MM.1S (cell line): ENCODE measurements at regions not wholly inside any gene's neighbourhood (a gene's known extent, or its start where the extent isn't known, plus 50 kb on each side); places are given as distances from the start of the nearest gene placed in this dataset.

Experiments
- DNase-seq: peaks from one replicate; pipeline ENCODE4 v3.0.0-alpha.2; 2015
- H2AFZ ChIP-seq: fragments of 300-600 bp; sonication (generic); 2 replicates; pipeline ENCODE4 v1.6.0; 2016; ENCODE audit warnings: antibody characterized with exemption, low read length
- H3F3A ChIP-seq: fragments of 300-600 bp; sonication (generic); 2 replicates; pipeline ENCODE4 v1.6.1; 2016; ENCODE audit warnings: mild to moderate bottlenecking, antibody characterized with exemption, low read length, moderate library complexity, mixed read lengths; ENCODE audit not compliant: insufficient read depth
- H3K27ac ChIP-seq: fragments of 300-600 bp; sonication (generic); 2 replicates; pipeline ENCODE4 v1.5.1; 2016; ENCODE audit warnings: mild to moderate bottlenecking, low read length
- H3K27me3 ChIP-seq: fragments of 300-600 bp; sonication (generic); replicated peaks from 2 replicates; pipeline ENCODE4 v1.6.0; 2016; ENCODE audit warnings: low read length; ENCODE audit not compliant: insufficient read depth
- H3K36me3 ChIP-seq: fragments of 300-600 bp; sonication (generic); replicated peaks from 2 replicates; pipeline ENCODE4 v1.6.1; 2016; ENCODE audit warnings: mild to moderate bottlenecking, low read length, mixed read lengths; ENCODE audit not compliant: insufficient read depth
- H3K4me1 ChIP-seq: fragments of 300-600 bp; sonication (generic); 2 replicates; pipeline ENCODE4 v1.6.1; 2016; ENCODE audit warnings: low read length, mixed read lengths
- H3K4me2 ChIP-seq: fragments of 300-600 bp; sonication (generic); 2 replicates; pipeline ENCODE4 v1.6.0; 2016; ENCODE audit warnings: low read depth, low read length
- H3K4me3 ChIP-seq: fragments of 300-600 bp; sonication (generic); 2 replicates; pipeline ENCODE4 v1.5.1; 2016; ENCODE audit warnings: low read length, mixed read lengths
- H3K79me2 ChIP-seq: fragments of 300-600 bp; sonication (generic); 2 replicates; pipeline ENCODE4 v1.6.1; 2016; ENCODE audit warnings: mixed run types, low read length, mixed read lengths
- H3K9ac ChIP-seq: fragments of 300-600 bp; sonication (generic); 2 replicates; pipeline ENCODE4 v1.6.1; 2016; ENCODE audit warnings: low read length, mixed read lengths
- H3K9me2 ChIP-seq: fragments of 300-600 bp; sonication (generic); replicated peaks from 2 replicates; pipeline ENCODE4 v1.6.1; 2016; ENCODE audit warnings: mild to moderate bottlenecking, low read length, mixed read lengths; ENCODE audit not compliant: insufficient read depth
- H3K9me3 ChIP-seq: fragments of 300-600 bp; sonication (generic); replicated peaks from 2 replicates; pipeline ENCODE4 v1.6.1; 2016; ENCODE audit warnings: mild to moderate bottlenecking, low read length, mixed read lengths; ENCODE audit not compliant: insufficient read depth
- H4K20me1 ChIP-seq: fragments of 300-600 bp; sonication (generic); 2 replicates; pipeline ENCODE4 v1.6.1; 2016; ENCODE audit warnings: mild to moderate bottlenecking, low read length, moderate library complexity, mixed read lengths; ENCODE audit not compliant: insufficient read depth
- CTCF ChIP-seq: fragments of 300-600 bp; sonication (generic); IDR thresholded peaks from 2 replicates; pipeline ENCODE4 v1.5.1; 2016; ENCODE audit warnings: antibody characterized with exemption, low read length, mixed read lengths
- EZH2 ChIP-seq: fragments of 300-600 bp; sonication (generic); optimal IDR thresholded peaks from 2 replicates; pipeline ENCODE3; 2017; ENCODE audit warnings: low read depth, mild to moderate bottlenecking, antibody characterized with exemption, low read length, mixed read lengths
- EZH2phosphoT487 ChIP-seq: fragments of 300-600 bp; sonication (generic); IDR thresholded peaks from 2 replicates; pipeline ENCODE4 v1.6.1; 2018; ENCODE audit warnings: antibody characterized with exemption, low read length

GRCh38 chr1:19006837-19007271 lies 50.4 kb upstream of the IFFO2 start:
- no peak for TF ChIP-seq EZH2
- TF ChIP-seq EZH2phosphoT487 = no peak
- no peak for TF ChIP-seq CTCF
- Histone ChIP-seq H3K36me3 (no peaks in the 10 kb centered on the region), H4K20me1 (no peaks in the 10 kb centered on the region), H3F3A (0 out of 2 replicates have a peak, but pooled peaks cover 10% of the 10 kb centered on the region), H3K9me2 (no peaks in the 10 kb centered on the region), H3K4me1 (peaks cover 12% of the 10 kb centered on the region), H2AFZ (no peak overlapping the region), H3K4me2 (no peak overlapping the region), H3K79me2 (no peaks in the 10 kb centered on the region), H3K27me3 (peaks cover 90% of the 10 kb centered on the region), H3K27ac (no peak overlapping the region), H3K4me3 (no peak overlapping the region), H3K9ac (no peak overlapping the region), H3K9me3 (no peaks in the 10 kb centered on the region)
- no peak for DNase-seq
